PC-9 (cell line): ENCODE measurements at regions not wholly inside any gene's neighbourhood (a gene's known extent, or its start where the extent isn't known, plus 50 kb on each side); places are given as distances from the start of the nearest gene placed in this dataset.

Experiments used
- CTCF ChIP-seq: fragments of 200-600 bp; sonication (generic); conservative IDR thresholded peaks from 2 replicates; pipeline ENCODE4 v1.6.1; 2017; ENCODE audit warnings: mixed run types, antibody characterized with exemption, mild to moderate bottlenecking, moderate library complexity
- EZH2 ChIP-seq: fragments of 200-600 bp; sonication (generic); IDR thresholded peaks from 2 replicates; pipeline ENCODE4 v1.8.0; 2017; ENCODE audit warnings: antibody characterized with exemption, low read depth

GRCh38 chr12:107622001-107622400 lies 63.6 kb upstream of the PWP1 start:
- TF ChIP-seq CTCF (peak; percentile 59), EZH2 (no peak)
